K562 (cell line): ENCODE measurements at regions not wholly inside any gene's neighbourhood (a gene's known extent, or its start where the extent isn't known, plus 50 kb on each side); places are given as distances from the start of the nearest gene placed in this dataset.

ENCODE experiments used
- ATAC-seq: fragments of 200-7000 bp; cut with Tn5 transposase; 3 replicates; pipeline ENCODE4 v1.9.1; 2020; ENCODE audit warnings: moderate library complexity
- BruUV-seq: library from RNA; stranded (reverse); fragments of 400-500 nt; replicated peaks from 2 replicates; lab custom pipeline; 2021; lab: Mats Ljungman, UMichigan
- CTCF ChIA-PET: fragments of 300-600 bp; formaldehyde crosslinking; extraction: SDS; loops from one replicate; lab custom pipeline; 2021; ENCODE audit warnings: low intra/inter-chr PET ratio; lab: Yijun Ruan, JAX
- POLR2A ChIA-PET: fragments of 300-600, 350-650 bp; sonication (Branson Sonifier 250); formaldehyde crosslinking; extraction: SDS; loops from one replicate; lab custom pipeline; 2021; ENCODE audit warnings: antibody characterized with exemption, inconsistent platforms; lab: Yijun Ruan, JAX
- DNase-seq, 4 experiments: peaks; one replicate each; pipeline versions ENCODE4 v3.0.0 to v3.0.0-alpha.2; 2011 to 2018; ENCODE audit warnings: low spot score in 3 of 4, mixed read lengths in 3 of 4; ENCODE audit errors: extremely low read depth in 1 of 4
- FAIRE-seq: peaks from 2 replicates; lab custom pipeline; 2011; peaks lifted over from hg19 to GRCh38; lab: Jason Lieb, UNC
- H2AFZ ChIP-seq: 2 replicates; pipeline ENCODE4 v1.6.0; 2011; ENCODE audit warnings: low read depth, low read length, control low read depth, inconsistent platforms
- H3K27ac ChIP-seq: fragments of 200-600 bp; 3 replicates; pipeline ENCODE4 v1.8.0; 2011; ENCODE audit warnings: low read depth, mild to moderate bottlenecking, control low read depth, inconsistent platforms, low read length, moderate library complexity, mixed read lengths; ENCODE audit errors: extremely low read depth
- H3K27me3 ChIP-seq, 2 experiments: fragments of 300-600 bp in 1 of 2; 2 replicates in 1 of 2; 3 replicates in 1 of 2; pipeline versions ENCODE4 v1.6.0 to v1.8.0; 2011; ENCODE audit warnings: inconsistent platforms in 2 of 2, low read length in 2 of 2, mild to moderate bottlenecking in 1 of 2, mixed read lengths in 1 of 2, moderate library complexity in 1 of 2; ENCODE audit not compliant: control insufficient read depth in 2 of 2, insufficient read depth in 2 of 2
- H3K36me3 ChIP-seq: fragments of 300-600 bp; 3 replicates; pipeline ENCODE4 v1.8.0; 2011; ENCODE audit warnings: mild to moderate bottlenecking, low read length, inconsistent platforms; ENCODE audit not compliant: control insufficient read depth, insufficient read depth
- H3K4me1 ChIP-seq, 2 experiments: fragments of 200-600 bp in 1 of 2; replicated peaks in 1 of 2; 2 replicates in 1 of 2; 3 replicates in 1 of 2; pipeline versions ENCODE4 v1.5.1 to v1.8.0; 2011; ENCODE audit warnings: inconsistent platforms in 2 of 2, low read length in 2 of 2, mild to moderate bottlenecking in 1 of 2, mixed read lengths in 1 of 2, moderate library complexity in 1 of 2; ENCODE audit not compliant: control insufficient read depth in 2 of 2, insufficient read depth in 2 of 2
- H3K4me2 ChIP-seq: 2 replicates; pipeline ENCODE4 v1.6.1; 2011; ENCODE audit warnings: low read length, control low read depth, inconsistent platforms, mixed read lengths; ENCODE audit not compliant: insufficient read depth
- H3K4me3 ChIP-seq: fragments of 200-600 bp; sonication (generic), shearing (Covaris generic); 2 replicates; pipeline ENCODE4 v1.5.1; 2016; ENCODE audit warnings: control low read depth, inconsistent platforms
- H3K79me2 ChIP-seq: fragments of 200-600 bp; 3 replicates; pipeline ENCODE4 v1.8.0; 2011; ENCODE audit warnings: low read length, inconsistent platforms; ENCODE audit not compliant: control insufficient read depth, insufficient read depth
- H3K9ac ChIP-seq, 2 experiments: 2 replicates each; pipeline versions ENCODE4 v1.6.0 to v1.6.1; 2011; ENCODE audit warnings: low read depth in 2 of 2, low read length in 2 of 2, control low read depth in 1 of 2, inconsistent platforms in 1 of 2, mild to moderate bottlenecking in 1 of 2, mixed read lengths in 1 of 2; ENCODE audit not compliant: insufficient read depth in 1 of 2
- H3K9me1 ChIP-seq: one replicate; pipeline ENCODE4 v1.6.0; 2011; ENCODE audit warnings: inconsistent platforms, mild to moderate bottlenecking, low read length, moderate library complexity; ENCODE audit not compliant: control insufficient read depth, insufficient read depth
- H3K9me3 ChIP-seq: replicated peaks from 2 replicates; pipeline ENCODE4 v1.5.1; 2011; ENCODE audit warnings: low read depth, low read length, inconsistent platforms; ENCODE audit not compliant: control insufficient read depth, insufficient read depth
- H4K20me1 ChIP-seq: replicated peaks from 2 replicates; pipeline ENCODE4 v1.6.1; 2011; ENCODE audit warnings: low read length, inconsistent platforms, mixed read lengths; ENCODE audit not compliant: control insufficient read depth, insufficient read depth
- CBX1 ChIP-seq: sonication (generic); IDR thresholded peaks from 2 replicates; pipeline ENCODE4 v1.6.1; 2016; ENCODE audit warnings: antibody characterized with exemption, low read depth, mild to moderate bottlenecking
- HDAC2 ChIP-seq: fragments of 450-650 bp; IDR thresholded peaks from 2 replicates; pipeline ENCODE4 v1.6.1; 2016; ENCODE audit warnings: mild to moderate bottlenecking
- MAFG ChIP-seq: fragments of 450-650 bp; conservative IDR thresholded peaks from 2 replicates; pipeline ENCODE4 v1.6.1; 2016; ENCODE audit warnings: missing genetic modification characterization, missing compliant biosample characterization
- RBM14 ChIP-seq: fragments of 200-400 bp; formaldehyde crosslinking; IDR thresholded peaks from 2 replicates; pipeline ENCODE4 v1.6.1; 2018; ENCODE audit warnings: low read depth, mild to moderate bottlenecking, low read length, moderate library complexity, borderline replicate concordance; ENCODE audit not compliant: insufficient read depth
- THRAP3 ChIP-seq: fragments of 450-650 bp; IDR thresholded peaks from 2 replicates; pipeline ENCODE4 v1.6.1; 2016; ENCODE audit warnings: mild to moderate bottlenecking, inconsistent platforms, borderline replicate concordance
- ZFP30 ChIP-seq: fragments of 250-450 bp; sonication (Bioruptor Pico); IDR thresholded peaks from 2 replicates; pipeline ENCODE4 v1.8.0; 2022; ENCODE audit warnings: moderate library complexity, mild to moderate bottlenecking, inconsistent platforms, borderline replicate concordance
- ZKSCAN1 ChIP-seq: fragments of 150-350 bp; IDR thresholded peaks from 2 replicates; pipeline ENCODE4 v1.6.1; 2016; ENCODE audit warnings: low read depth, low read length
- ZNF57 ChIP-seq: fragments of 450-650 bp; formaldehyde crosslinking; IDR thresholded peaks from 2 replicates; pipeline ENCODE4 v1.4.0; 2020; ENCODE audit warnings: mild to moderate bottlenecking, moderate library complexity
- ZNF766 ChIP-seq: fragments of 200-800 bp; sonication (Bioruptor generic); conservative IDR thresholded peaks from 2 replicates; pipeline ENCODE4 v1.6.1; 2016; ENCODE audit warnings: missing genetic modification characterization, missing compliant biosample characterization
- WGBS: fragments of 100-300 bp; shearing (Covaris generic); methylation state at CpG from one replicate; pipeline ENCODE4 v1.1.6; 2016; ENCODE audit warnings: low coverage, mixed read lengths; ENCODE audit not compliant: insufficient coverage; ENCODE audit errors: missing lambda C conversion rate; 5-methylcytosine and 5-hydroxymethylcytosine counted together
- in situ Hi-C: fragments of 300-500 bp; cut with MboI; formaldehyde crosslinking; loops from 4 replicates; pipeline ENCODE4 v1.15.0; 2018; ENCODE audit warnings: inconsistent platforms, mixed read lengths
- intact Hi-C: fragments of 100-400 bp; cut with micrococcal nuclease; formaldehyde crosslinking; loops from 2 replicates; pipeline ENCODE4 v1.14.2; 2022
- TF ChIP-seq, protein P1 (sequence below): IDR thresholded peaks from 2 replicates; pipeline ENCODE4 v1.6.1; 2011; ENCODE audit warnings: borderline replicate concordance, low read depth, mild to moderate bottlenecking, moderate library complexity, low read length; ENCODE audit not compliant: insufficient read depth, poor library complexity, severe bottlenecking
- TF ChIP-seq, protein P2 (sequence below): sonication (generic); formaldehyde crosslinking; IDR thresholded peaks from 2 replicates; pipeline ENCODE4 v1.8.1; 2022; ENCODE audit warnings: missing genetic modification reagents
- TF ChIP-seq, protein P3 (sequence below): fragments of 250-450 bp; sonication (Bioruptor Pico); IDR thresholded peaks from 2 replicates; pipeline ENCODE4 v1.8.0; 2022; ENCODE audit warnings: inconsistent platforms

DNA sequence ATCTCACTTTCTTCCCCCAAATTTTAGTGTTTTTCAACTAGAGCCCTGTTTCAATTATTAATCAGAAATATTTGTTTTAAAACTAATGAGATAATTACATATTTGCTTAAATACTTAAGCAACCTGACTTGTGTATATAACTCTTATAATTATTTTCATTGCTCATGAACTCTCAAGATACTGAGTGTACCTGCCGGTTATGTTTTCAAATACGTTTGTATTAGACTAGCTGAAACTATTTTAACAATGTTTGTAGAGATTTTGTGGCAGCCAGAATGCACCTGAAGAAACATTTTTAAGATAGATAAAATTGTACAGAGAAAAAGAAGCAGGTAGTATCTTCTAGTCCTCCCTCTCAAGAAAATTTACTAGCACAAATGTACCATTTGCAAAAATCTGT, 140.6 kb upstream of the CXADR start:
- no peak for DNase-seq
- CTCF ChIA-PET = no interaction called here
- TF ChIP-seq ZKSCAN1 = no peak
- TF ChIP-seq, protein P1, sequence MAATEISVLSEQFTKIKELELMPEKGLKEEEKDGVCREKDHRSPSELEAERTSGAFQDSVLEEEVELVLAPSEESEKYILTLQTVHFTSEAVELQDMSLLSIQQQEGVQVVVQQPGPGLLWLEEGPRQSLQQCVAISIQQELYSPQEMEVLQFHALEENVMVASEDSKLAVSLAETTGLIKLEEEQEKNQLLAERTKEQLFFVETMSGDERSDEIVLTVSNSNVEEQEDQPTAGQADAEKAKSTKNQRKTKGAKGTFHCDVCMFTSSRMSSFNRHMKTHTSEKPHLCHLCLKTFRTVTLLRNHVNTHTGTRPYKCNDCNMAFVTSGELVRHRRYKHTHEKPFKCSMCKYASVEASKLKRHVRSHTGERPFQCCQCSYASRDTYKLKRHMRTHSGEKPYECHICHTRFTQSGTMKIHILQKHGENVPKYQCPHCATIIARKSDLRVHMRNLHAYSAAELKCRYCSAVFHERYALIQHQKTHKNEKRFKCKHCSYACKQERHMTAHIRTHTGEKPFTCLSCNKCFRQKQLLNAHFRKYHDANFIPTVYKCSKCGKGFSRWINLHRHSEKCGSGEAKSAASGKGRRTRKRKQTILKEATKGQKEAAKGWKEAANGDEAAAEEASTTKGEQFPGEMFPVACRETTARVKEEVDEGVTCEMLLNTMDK = no peak
- TF ChIP-seq THRAP3 = no peak
- TF ChIP-seq CBX1 = no peak
- no peak for TF ChIP-seq ZNF766 (CRISPR knock-in tag)
- TF ChIP-seq ZFP30 (CRISPR knock-in tag) = no peak
- no peak for TF ChIP-seq HDAC2
- TF ChIP-seq, protein P2, sequence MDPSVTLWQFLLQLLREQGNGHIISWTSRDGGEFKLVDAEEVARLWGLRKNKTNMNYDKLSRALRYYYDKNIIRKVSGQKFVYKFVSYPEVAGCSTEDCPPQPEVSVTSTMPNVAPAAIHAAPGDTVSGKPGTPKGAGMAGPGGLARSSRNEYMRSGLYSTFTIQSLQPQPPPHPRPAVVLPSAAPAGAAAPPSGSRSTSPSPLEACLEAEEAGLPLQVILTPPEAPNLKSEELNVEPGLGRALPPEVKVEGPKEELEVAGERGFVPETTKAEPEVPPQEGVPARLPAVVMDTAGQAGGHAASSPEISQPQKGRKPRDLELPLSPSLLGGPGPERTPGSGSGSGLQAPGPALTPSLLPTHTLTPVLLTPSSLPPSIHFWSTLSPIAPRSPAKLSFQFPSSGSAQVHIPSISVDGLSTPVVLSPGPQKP = no peak
- TF ChIP-seq MAFG (tag) = no peak
- TF ChIP-seq, protein P3, sequence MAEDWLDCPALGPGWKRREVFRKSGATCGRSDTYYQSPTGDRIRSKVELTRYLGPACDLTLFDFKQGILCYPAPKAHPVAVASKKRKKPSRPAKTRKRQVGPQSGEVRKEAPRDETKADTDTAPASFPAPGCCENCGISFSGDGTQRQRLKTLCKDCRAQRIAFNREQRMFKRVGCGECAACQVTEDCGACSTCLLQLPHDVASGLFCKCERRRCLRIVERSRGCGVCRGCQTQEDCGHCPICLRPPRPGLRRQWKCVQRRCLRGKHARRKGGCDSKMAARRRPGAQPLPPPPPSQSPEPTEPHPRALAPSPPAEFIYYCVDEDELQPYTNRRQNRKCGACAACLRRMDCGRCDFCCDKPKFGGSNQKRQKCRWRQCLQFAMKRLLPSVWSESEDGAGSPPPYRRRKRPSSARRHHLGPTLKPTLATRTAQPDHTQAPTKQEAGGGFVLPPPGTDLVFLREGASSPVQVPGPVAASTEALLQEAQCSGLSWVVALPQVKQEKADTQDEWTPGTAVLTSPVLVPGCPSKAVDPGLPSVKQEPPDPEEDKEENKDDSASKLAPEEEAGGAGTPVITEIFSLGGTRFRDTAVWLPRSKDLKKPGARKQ (CRISPR knock-in tag) = no peak
- TF ChIP-seq RBM14 = no peak
- no peak for TF ChIP-seq ZNF57

More for the DNA sequence above, 140.6 kb upstream of the CXADR start:
- POLR2A ChIA-PET = no interaction called here
- no peak overlapping the region for H2AFZ ChIP-seq
- no peaks in the 10 kb centered on the region for H3K4me1 ChIP-seq
- no TSS peak for BruUV-seq
- H3K27ac ChIP-seq = no peak overlapping the region
- WGBS = 3% methylated on average over 2 of the region's 2 CpGs
- FAIRE-seq (no peak), ATAC-seq (no peak)
- in situ Hi-C loops = no loop called here
- H3K4me2 ChIP-seq = no peak overlapping the region
- no peak overlapping the region for H3K4me3 ChIP-seq
- no peaks in the 10 kb centered on the region for H3K9me3 ChIP-seq
- H3K27me3 ChIP-seq = no peaks in the 10 kb centered on the region
- no peaks in the 10 kb centered on the region for H3K9me1 ChIP-seq
- H4K20me1 ChIP-seq = no peaks in the 10 kb centered on the region
- intact Hi-C loops = no loop called here
- H3K36me3 ChIP-seq = no peaks in the 10 kb centered on the region
- H3K9ac ChIP-seq = no peak overlapping the region
- H3K79me2 ChIP-seq = no peaks in the 10 kb centered on the region
